Muscle layer of colon (tissue), 2 donors: ENCODE measurements at regions not wholly inside any gene's neighbourhood (a gene's known extent, or its start where the extent isn't known, plus 50 kb on each side); places are given as distances from the start of the nearest gene placed in this dataset.

Source experiments
- H3K27ac ChIP-seq: one replicate; pipeline ENCODE4 v1.7.0; 2013; ENCODE audit warnings: low read depth, mild to moderate bottlenecking, low read length, moderate library complexity
- H3K27me3 ChIP-seq, 2 donors: one replicate each; pipeline ENCODE4 v1.7.0; 2013; ENCODE audit warnings: low read length in 2 of 2, mild to moderate bottlenecking in 2 of 2; ENCODE audit not compliant: insufficient read depth in 2 of 2, control insufficient read depth in 1 of 2
- H3K36me3 ChIP-seq: one replicate; pipeline ENCODE4 v1.7.0; 2013; ENCODE audit warnings: mild to moderate bottlenecking, low read length; ENCODE audit not compliant: insufficient read depth
- H3K4me1 ChIP-seq: one replicate; pipeline ENCODE4 v1.7.0; 2013; ENCODE audit warnings: mild to moderate bottlenecking, low read length; ENCODE audit not compliant: insufficient read depth
- H3K4me3 ChIP-seq, 2 donors: one replicate each; pipeline ENCODE4 v1.7.0; 2013; ENCODE audit warnings: low read length in 2 of 2, low read depth in 1 of 2, mild to moderate bottlenecking in 1 of 2, moderate library complexity in 1 of 2
- H3K9ac ChIP-seq: one replicate; pipeline ENCODE4 v1.7.0; 2013; ENCODE audit warnings: low read length
- H3K9me3 ChIP-seq: one replicate; pipeline ENCODE4 v1.7.0; 2013; ENCODE audit warnings: mild to moderate bottlenecking, low read length
- donor health status: abdominal sarcoma.
- donor health status: Adenocarcinoma of cecum.

- no peaks in the 10 kb centered on the region for H3K9me3 ChIP-seq
- no peaks in the 10 kb centered on the region for H3K36me3 ChIP-seq
- H3K27ac ChIP-seq: no peak overlapping the region
- H3K4me1 ChIP-seq: no peaks in the 10 kb centered on the region
- H3K9ac ChIP-seq: no peak overlapping the region
- H3K4me3 ChIP-seq: no peak overlapping the region
- no peaks in the 10 kb centered on the region for H3K27me3 ChIP-seq
These were observed 73.8 kb upstream of the PACRGL start for GRCh38 chr4:20626326-20627005.

- Histone ChIP-seq H3K27ac (no peak overlapping the region), H3K36me3 (no peaks in the 10 kb centered on the region), H3K4me1 (no peaks in the 10 kb centered on the region), H3K9ac (no peak overlapping the region), H3K9me3 (no peaks in the 10 kb centered on the region), H3K4me3 (no peak overlapping the region), H3K27me3 (no peaks in the 10 kb centered on the region)
These were observed 72.4 kb upstream of the PACRGL start for GRCh38 chr4:20627866-20628265.

GRCh38 chr4:20629186-20630106 is 70.8 kb upstream of the PACRGL start:
- H3K9me3 ChIP-seq: no peaks in the 10 kb centered on the region
- H3K27me3 ChIP-seq: no peaks in the 10 kb centered on the region
- no peak overlapping the region for H3K9ac ChIP-seq
- no peaks in the 10 kb centered on the region for H3K4me1 ChIP-seq
- H3K27ac ChIP-seq: no peak overlapping the region
- no peaks in the 10 kb centered on the region for H3K36me3 ChIP-seq
- H3K4me3 ChIP-seq: no peak overlapping the region

GRCh38 chr4:20638825-20639224 is 61.4 kb upstream of the PACRGL start:
- H3K9ac ChIP-seq: no peak overlapping the region
- H3K27me3 ChIP-seq: no peaks in the 10 kb centered on the region
- H3K4me3 ChIP-seq: no peak overlapping the region
- no peak overlapping the region for H3K27ac ChIP-seq
- no peaks in the 10 kb centered on the region for H3K36me3 ChIP-seq
- H3K9me3 ChIP-seq: no peaks in the 10 kb centered on the region
- H3K4me1 ChIP-seq: no peaks in the 10 kb centered on the region

GRCh38 chr4:20639346-20639745 is 60.9 kb upstream of the PACRGL start:
- H3K36me3 ChIP-seq: no peaks in the 10 kb centered on the region
- H3K9me3 ChIP-seq: no peaks in the 10 kb centered on the region
- H3K27me3 ChIP-seq: no peaks in the 10 kb centered on the region
- no peak overlapping the region for H3K4me3 ChIP-seq
- H3K9ac ChIP-seq: no peak overlapping the region
- no peaks in the 10 kb centered on the region for H3K4me1 ChIP-seq
- no peak overlapping the region for H3K27ac ChIP-seq

- Histone ChIP-seq H3K9ac (no peak overlapping the region), H3K4me3 (no peak overlapping the region), H3K27me3 (no peaks in the 10 kb centered on the region), H3K9me3 (no peaks in the 10 kb centered on the region), H3K4me1 (no peaks in the 10 kb centered on the region), H3K36me3 (no peaks in the 10 kb centered on the region), H3K27ac (no peak overlapping the region)
These were observed 59.3 kb upstream of the PACRGL start for GRCh38 chr4:20640989-20641388.

- Histone ChIP-seq H3K36me3 (no peaks in the 10 kb centered on the region), H3K9ac (no peak overlapping the region), H3K27ac (no peak overlapping the region), H3K27me3 (no peaks in the 10 kb centered on the region), H3K4me1 (no peaks in the 10 kb centered on the region), H3K9me3 (no peaks in the 10 kb centered on the region), H3K4me3 (no peak overlapping the region)
These were observed 58.3 kb upstream of the PACRGL start for GRCh38 chr4:20641976-20642375.

GRCh38 chr4:20643631-20644030 is 56.6 kb upstream of the PACRGL start:
- Histone ChIP-seq H3K36me3 (no peaks in the 10 kb centered on the region), H3K27me3 (no peaks in the 10 kb centered on the region), H3K4me1 (no peaks in the 10 kb centered on the region), H3K9me3 (no peaks in the 10 kb centered on the region), H3K27ac (no peak overlapping the region), H3K4me3 (no peak overlapping the region), H3K9ac (no peak overlapping the region)

GRCh38 chr4:20645236-20645635 is 55.0 kb upstream of the PACRGL start:
- Histone ChIP-seq H3K36me3 (no peaks in the 10 kb centered on the region), H3K27ac (no peak overlapping the region), H3K4me3 (no peak overlapping the region), H3K27me3 (no peaks in the 10 kb centered on the region), H3K9me3 (no peaks in the 10 kb centered on the region), H3K9ac (no peak overlapping the region), H3K4me1 (no peaks in the 10 kb centered on the region)

- H3K27ac ChIP-seq: no peak overlapping the region
These were observed 54.0 kb upstream of the PACRGL start for GRCh38 chr4:20646287-20646686.

More at GRCh38 chr4:20646287-20646686, 54.0 kb upstream of the PACRGL start:
- Histone ChIP-seq H3K4me1 (no peaks in the 10 kb centered on the region), H3K36me3 (no peaks in the 10 kb centered on the region), H3K27me3 (no peaks in the 10 kb centered on the region), H3K9me3 (no peaks in the 10 kb centered on the region), H3K4me3 (no peak overlapping the region), H3K9ac (no peak overlapping the region)
